ENCODE measurements at regions not wholly inside any gene's neighbourhood (a gene's known extent, or its start where the extent isn't known, plus 50 kb on each side); places are given as distances from the start of the nearest gene placed in this dataset.
"Not testable (repeated sequence)": the region's sequence is repeated elsewhere in the genome, so short reads cannot be mapped to it uniquely, and the experiment has no call there.

DNA sequence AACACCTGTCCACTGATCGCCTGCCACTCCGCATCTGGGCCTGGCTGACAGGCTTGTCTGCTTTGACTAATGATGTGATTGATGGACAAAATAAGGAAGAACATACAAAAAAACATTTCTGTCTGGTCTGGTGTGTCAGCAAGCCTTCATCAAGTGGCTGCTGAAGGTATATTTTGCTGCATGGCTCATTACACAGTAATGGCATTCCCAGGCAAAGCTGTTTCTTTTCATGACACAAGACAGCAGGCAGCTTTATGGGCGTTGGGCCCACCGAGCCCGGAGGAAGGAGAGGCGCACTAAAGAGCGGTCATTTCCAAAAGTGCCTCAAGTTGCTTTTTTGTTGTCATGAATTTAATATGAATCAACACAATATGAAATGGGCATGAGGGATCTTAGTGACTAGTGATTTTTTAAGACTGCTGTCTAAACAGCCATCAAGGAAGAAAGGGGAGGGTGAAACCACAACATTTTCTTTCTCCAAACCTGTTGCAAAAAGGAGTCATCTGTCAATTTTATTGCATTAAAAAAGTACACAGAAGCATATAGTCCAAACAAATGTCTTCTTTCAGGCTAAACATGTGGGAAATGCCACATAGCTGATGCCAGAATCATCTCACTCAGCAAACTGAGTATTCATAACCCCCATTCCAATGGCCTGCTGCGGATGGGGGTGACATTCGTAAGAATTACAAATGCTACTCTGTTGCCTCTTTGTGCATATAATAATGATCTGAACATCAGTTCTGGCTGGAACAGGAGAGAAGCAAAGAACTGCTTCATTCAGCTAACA, 476.6 kb downstream of the ZNF536 start:
- Histone ChIP-seq H3K36me3 (replicated peaks in 1 of 2; ENCODE audit: insufficient read depth in 1 of 2, low read depth in 2 of 2) (no peaks in the 10 kb centered on the region), H3K4me1 (no peaks in the 10 kb centered on the region), H3K4me3 (no peak overlapping the region), H3K9me3 (no peaks in the 10 kb centered on the region), H3K27me3 (no peaks in the 10 kb centered on the region), H3K27ac (no peak overlapping the region)
- ATAC-seq (no peak), DNase-seq (no peak)
- intact Hi-C loops (cut with DNase I), result no loop called here
- 69 to 72% methylated on average over 9 of the region's 9 CpGs for WGBS, 2 donors
- TF ChIP-seq, protein P1, sequence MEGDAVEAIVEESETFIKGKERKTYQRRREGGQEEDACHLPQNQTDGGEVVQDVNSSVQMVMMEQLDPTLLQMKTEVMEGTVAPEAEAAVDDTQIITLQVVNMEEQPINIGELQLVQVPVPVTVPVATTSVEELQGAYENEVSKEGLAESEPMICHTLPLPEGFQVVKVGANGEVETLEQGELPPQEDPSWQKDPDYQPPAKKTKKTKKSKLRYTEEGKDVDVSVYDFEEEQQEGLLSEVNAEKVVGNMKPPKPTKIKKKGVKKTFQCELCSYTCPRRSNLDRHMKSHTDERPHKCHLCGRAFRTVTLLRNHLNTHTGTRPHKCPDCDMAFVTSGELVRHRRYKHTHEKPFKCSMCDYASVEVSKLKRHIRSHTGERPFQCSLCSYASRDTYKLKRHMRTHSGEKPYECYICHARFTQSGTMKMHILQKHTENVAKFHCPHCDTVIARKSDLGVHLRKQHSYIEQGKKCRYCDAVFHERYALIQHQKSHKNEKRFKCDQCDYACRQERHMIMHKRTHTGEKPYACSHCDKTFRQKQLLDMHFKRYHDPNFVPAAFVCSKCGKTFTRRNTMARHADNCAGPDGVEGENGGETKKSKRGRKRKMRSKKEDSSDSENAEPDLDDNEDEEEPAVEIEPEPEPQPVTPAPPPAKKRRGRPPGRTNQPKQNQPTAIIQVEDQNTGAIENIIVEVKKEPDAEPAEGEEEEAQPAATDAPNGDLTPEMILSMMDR (IDR thresholded peaks at IDR 0.05), result no peak
- TF ChIP-seq POLR2A (IDR thresholded peaks at IDR 0.05), result no peak

DNA sequence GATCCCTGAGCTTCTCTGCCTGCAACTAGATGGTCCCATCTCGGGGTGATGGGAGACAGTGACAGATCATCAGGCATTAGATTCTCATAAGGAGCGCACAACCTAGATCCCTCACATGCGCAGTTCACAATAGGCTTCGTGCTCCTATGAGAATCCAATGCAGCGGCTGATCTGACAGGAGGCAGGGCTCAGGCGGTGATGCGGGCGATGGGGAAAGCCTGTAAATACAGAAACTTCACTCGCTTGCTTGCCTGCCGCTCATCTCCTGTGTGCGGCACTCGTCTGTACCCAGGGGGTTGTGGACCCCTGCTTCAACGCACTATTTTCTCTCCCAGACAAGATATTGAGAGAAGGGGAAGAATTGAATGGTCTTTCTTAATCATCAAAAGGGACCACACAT, 473.9 kb downstream of the ZNF536 start:
- Histone ChIP-seq H3K9me3 (no peaks in the 10 kb centered on the region), H3K4me1 (no peaks in the 10 kb centered on the region), H3K36me3 (replicated peaks in 1 of 2; ENCODE audit: insufficient read depth in 1 of 2, low read depth in 2 of 2) (no peaks in the 10 kb centered on the region), H3K4me3 (no peak overlapping the region), H3K27ac (no peak overlapping the region), H3K27me3 (no peaks in the 10 kb centered on the region)
- WGBS, 2 donors, result 77 to 83% methylated on average over 13 of the region's 13 CpGs
- ATAC-seq, result no peak
- no peak for TF ChIP-seq POLR2A (IDR thresholded peaks at IDR 0.05)
- TF ChIP-seq, protein P1 (IDR thresholded peaks at IDR 0.05), result no peak
- no peak for DNase-seq
- intact Hi-C loops (cut with DNase I), result no loop called here

DNA sequence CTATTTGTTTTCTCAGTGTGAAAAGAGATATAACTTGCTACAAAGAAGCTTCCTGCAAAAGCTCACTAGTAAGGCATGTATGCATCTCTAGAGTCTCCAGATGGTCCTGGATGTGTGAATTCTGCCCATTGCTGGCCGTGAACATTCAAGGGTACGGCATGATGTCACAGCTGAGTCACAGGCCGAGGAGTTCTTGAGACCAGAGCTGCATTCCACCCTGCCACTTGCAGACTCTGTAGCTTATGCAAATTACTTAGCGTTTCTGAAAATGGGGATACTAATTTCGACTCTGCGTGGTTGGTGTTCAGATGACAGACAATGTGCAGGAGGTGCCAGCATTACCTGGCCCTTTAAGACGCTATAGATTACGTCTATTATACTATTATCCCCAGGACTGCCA, 470.7 kb downstream of the ZNF536 start:
- Histone ChIP-seq H3K27me3 (no peaks in the 10 kb centered on the region), H3K27ac (no peak overlapping the region), H3K36me3 (replicated peaks in 1 of 2; ENCODE audit: insufficient read depth in 1 of 2, low read depth in 2 of 2) (no peaks in the 10 kb centered on the region), H3K4me1 (no peaks in the 10 kb centered on the region), H3K9me3 (no peaks in the 10 kb centered on the region), H3K4me3 (no peak overlapping the region)
- DNase-seq (no peak), ATAC-seq (no peak)
- TF ChIP-seq, protein P1 (IDR thresholded peaks at IDR 0.05), result no peak
- no peak for TF ChIP-seq POLR2A (IDR thresholded peaks at IDR 0.05)
- 66 to 70% methylated on average over 8 of the region's 8 CpGs for WGBS, 2 donors
- intact Hi-C loops (cut with DNase I), result no loop called here

DNA sequence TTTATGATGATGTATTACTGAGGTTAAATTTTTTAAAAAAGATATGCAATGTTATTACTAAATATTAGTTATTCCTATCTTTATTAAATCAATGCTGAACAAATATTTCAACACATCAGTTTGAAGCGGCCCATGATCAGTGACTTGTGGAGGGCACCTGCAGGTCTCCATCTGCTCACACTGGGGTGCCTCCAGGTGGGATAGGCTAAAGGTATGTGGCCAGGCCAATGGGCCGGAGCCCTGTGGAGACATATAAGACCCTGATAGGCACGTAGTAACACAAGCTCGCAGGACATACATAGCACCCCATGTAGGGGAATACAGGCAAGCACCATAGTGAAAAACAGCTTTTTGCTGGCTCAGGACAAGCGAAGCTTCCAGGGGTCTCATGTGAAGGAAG, 469.8 kb downstream of the ZNF536 start:
- 66 to 73% methylated on average over 5 of the region's 5 CpGs for WGBS, 2 donors
- Histone ChIP-seq H3K9me3 (no peaks in the 10 kb centered on the region), H3K36me3 (replicated peaks in 1 of 2; ENCODE audit: insufficient read depth in 1 of 2, low read depth in 2 of 2) (no peaks in the 10 kb centered on the region), H3K27me3 (no peaks in the 10 kb centered on the region), H3K4me3 (no peak overlapping the region), H3K4me1 (no peaks in the 10 kb centered on the region), H3K27ac (no peak overlapping the region)
- intact Hi-C loops (cut with DNase I), result no loop called here
- ATAC-seq, result no peak
- no peak for DNase-seq
- TF ChIP-seq, protein P1 (IDR thresholded peaks at IDR 0.05), result no peak
- no peak for TF ChIP-seq POLR2A (IDR thresholded peaks at IDR 0.05)

DNA sequence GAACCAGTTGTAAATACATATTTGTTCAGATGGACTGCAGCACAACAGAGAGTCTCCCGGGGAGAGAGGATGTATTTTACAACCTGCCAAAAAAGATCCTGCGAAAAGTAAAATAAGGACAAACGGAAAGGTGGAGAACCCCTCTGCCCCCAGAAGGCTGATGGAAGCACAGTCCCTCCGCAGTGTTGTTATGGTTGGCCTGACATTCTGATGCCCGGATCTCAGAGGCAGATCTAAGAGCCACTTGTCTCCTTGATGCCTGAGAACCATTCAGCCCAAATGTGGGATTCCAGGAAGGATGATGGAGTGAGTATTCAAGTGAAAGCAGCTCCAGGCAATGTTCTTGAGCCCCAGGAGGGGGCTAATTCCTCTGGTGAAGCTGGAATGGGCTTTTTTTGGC, 458.7 kb downstream of the ZNF536 start:
- WGBS, 2 donors, result 65 to 71% methylated on average over 5 of the region's 5 CpGs
- Histone ChIP-seq H3K27me3 (no peaks in the 10 kb centered on the region), H3K4me1 (no peaks in the 10 kb centered on the region), H3K36me3 (replicated peaks in 1 of 2; ENCODE audit: insufficient read depth in 1 of 2, low read depth in 2 of 2) (no peaks in the 10 kb centered on the region), H3K4me3 (no peak overlapping the region), H3K27ac (no peak overlapping the region), H3K9me3 (no peaks in the 10 kb centered on the region)
- no peak for ATAC-seq
- intact Hi-C loops (cut with DNase I), result no loop called here
- TF ChIP-seq, protein P1 (IDR thresholded peaks at IDR 0.05), result no peak
- no peak for TF ChIP-seq POLR2A (IDR thresholded peaks at IDR 0.05)
- DNase-seq, result no peak

DNA sequence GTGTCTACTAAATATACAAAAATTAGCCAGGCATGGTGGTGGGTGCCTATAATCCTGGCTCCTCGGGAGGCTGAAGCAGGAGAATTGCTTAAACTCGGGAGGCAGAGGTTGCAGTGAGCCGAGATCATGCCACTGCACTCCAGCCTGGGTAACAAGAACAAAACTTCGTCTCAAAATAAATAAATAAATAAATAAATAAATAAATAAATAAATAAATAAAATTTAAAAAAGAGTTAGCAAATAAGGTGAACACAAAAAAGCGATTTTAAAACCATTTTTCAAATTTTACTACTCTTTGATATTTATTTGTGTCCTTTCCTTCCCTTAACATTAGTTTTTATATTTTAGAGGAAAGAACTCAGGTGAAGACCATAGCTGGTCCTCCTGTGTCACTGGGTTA, 453.3 kb downstream of the ZNF536 start:
- ATAC-seq; DNase-seq; H3K9me3 ChIP-seq; H3K27me3 ChIP-seq; H3K4me1 ChIP-seq; H3K36me3 ChIP-seq (replicated peaks in 1 of 2; ENCODE audit: insufficient read depth in 1 of 2, low read depth in 2 of 2); H3K4me3 ChIP-seq; H3K27ac ChIP-seq; intact Hi-C loops (cut with DNase I): not testable (repeated sequence)
- WGBS, 2 donors, result 63 to 76% methylated on average over 5 of the region's 5 CpGs

All from body of pancreas (tissue), 4 donors.